H1 (cell line): ENCODE measurements at regions not wholly inside any gene's neighbourhood (a gene's known extent, or its start where the extent isn't known, plus 50 kb on each side); places are given as distances from the start of the nearest gene placed in this dataset.

Experiments
- CREB1 ChIP-seq: IDR thresholded peaks from 2 replicates; pipeline ENCODE4 v1.6.1; 2012; ENCODE audit warnings: inconsistent platforms
- EGR1 ChIP-seq: IDR thresholded peaks from 2 replicates; pipeline ENCODE4 v1.6.1; 2011; ENCODE audit warnings: low read depth, low read length, borderline replicate concordance
- EP300 ChIP-seq, 2 experiments: IDR thresholded peaks; 1 replicate in 1 of 2; 2 replicates in 1 of 2; pipeline ENCODE4 v1.6.1; 2011 to 2012; ENCODE audit warnings: low read depth in 2 of 2, low read length in 2 of 2, mild to moderate bottlenecking in 2 of 2, borderline replicate concordance in 1 of 2, inconsistent platforms in 1 of 2, moderate library complexity in 1 of 2
- GTF2F1 ChIP-seq: IDR thresholded peaks from 2 replicates; pipeline ENCODE4 v1.6.1; 2012; ENCODE audit warnings: low read depth, low read length, improper control_type of control experiment, borderline replicate concordance
- KDM4A ChIP-seq: IDR thresholded peaks from one replicate; pipeline ENCODE4 v1.7.1; 2012; ENCODE audit warnings: low read depth, mild to moderate bottlenecking, moderate library complexity, low read length, inconsistent platforms; ENCODE audit not compliant: severe bottlenecking
- MAFK ChIP-seq: IDR thresholded peaks from 2 replicates; pipeline ENCODE4 v1.6.1; 2012; ENCODE audit warnings: low read depth, mild to moderate bottlenecking, improper control_type of control experiment, low read length
- RXRA ChIP-seq: IDR thresholded peaks from 2 replicates; pipeline ENCODE4 v1.6.1; 2011; ENCODE audit warnings: low read depth, mild to moderate bottlenecking, low read length, moderate library complexity; ENCODE audit not compliant: insufficient read depth
- TEAD4 ChIP-seq: IDR thresholded peaks from 2 replicates; pipeline ENCODE4 v1.6.1; 2012; ENCODE audit warnings: low read depth, low read length, inconsistent platforms, mixed read lengths
- YY1 ChIP-seq: IDR thresholded peaks from 2 replicates; pipeline ENCODE4 v1.6.1; 2011; ENCODE audit warnings: low read depth, mild to moderate bottlenecking, low read length
- TF ChIP-seq, protein P1 (sequence below): fragments of 300-600 bp; sonication (generic); IDR thresholded peaks from 2 replicates; pipeline ENCODE4 v1.7.1; 2012; ENCODE audit warnings: low read length, moderate library complexity, mild to moderate bottlenecking, inconsistent platforms; ENCODE audit not compliant: insufficient replicate concordance

DNA sequence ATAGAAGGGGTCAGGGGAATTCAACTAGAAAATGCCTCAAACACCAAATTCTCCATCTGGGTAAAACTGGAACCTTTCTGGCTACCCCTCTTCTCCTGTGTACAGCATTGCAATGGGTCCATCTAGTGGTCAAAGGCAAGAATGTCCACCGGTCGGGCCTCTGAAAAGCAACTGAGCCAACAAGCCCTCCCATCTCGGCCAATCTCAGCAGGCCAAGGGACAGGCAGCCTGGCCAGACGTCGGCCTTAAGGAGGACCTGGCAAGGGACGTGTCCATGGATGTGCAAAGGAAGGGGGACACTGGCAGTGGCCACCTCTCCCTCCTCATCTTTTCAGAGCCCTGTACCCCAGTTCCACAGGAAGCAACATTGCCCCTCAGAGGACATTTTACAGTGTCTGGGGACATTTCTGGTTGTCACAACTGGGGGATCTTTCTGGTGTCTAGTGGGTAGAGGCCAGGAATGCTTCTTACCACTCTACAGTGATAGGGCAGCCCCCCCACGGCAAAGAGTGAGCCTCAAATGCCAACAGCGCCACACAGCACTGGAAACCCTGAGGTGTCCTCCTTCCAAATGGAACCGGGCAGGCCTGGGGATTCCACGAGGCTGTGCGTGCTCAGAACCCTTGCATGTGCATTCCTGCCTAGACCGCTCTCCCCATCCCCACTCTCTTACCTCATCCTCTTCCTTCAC is 99.8 kb upstream of the FOXA2 start (continued):
- TF ChIP-seq, protein P1, sequence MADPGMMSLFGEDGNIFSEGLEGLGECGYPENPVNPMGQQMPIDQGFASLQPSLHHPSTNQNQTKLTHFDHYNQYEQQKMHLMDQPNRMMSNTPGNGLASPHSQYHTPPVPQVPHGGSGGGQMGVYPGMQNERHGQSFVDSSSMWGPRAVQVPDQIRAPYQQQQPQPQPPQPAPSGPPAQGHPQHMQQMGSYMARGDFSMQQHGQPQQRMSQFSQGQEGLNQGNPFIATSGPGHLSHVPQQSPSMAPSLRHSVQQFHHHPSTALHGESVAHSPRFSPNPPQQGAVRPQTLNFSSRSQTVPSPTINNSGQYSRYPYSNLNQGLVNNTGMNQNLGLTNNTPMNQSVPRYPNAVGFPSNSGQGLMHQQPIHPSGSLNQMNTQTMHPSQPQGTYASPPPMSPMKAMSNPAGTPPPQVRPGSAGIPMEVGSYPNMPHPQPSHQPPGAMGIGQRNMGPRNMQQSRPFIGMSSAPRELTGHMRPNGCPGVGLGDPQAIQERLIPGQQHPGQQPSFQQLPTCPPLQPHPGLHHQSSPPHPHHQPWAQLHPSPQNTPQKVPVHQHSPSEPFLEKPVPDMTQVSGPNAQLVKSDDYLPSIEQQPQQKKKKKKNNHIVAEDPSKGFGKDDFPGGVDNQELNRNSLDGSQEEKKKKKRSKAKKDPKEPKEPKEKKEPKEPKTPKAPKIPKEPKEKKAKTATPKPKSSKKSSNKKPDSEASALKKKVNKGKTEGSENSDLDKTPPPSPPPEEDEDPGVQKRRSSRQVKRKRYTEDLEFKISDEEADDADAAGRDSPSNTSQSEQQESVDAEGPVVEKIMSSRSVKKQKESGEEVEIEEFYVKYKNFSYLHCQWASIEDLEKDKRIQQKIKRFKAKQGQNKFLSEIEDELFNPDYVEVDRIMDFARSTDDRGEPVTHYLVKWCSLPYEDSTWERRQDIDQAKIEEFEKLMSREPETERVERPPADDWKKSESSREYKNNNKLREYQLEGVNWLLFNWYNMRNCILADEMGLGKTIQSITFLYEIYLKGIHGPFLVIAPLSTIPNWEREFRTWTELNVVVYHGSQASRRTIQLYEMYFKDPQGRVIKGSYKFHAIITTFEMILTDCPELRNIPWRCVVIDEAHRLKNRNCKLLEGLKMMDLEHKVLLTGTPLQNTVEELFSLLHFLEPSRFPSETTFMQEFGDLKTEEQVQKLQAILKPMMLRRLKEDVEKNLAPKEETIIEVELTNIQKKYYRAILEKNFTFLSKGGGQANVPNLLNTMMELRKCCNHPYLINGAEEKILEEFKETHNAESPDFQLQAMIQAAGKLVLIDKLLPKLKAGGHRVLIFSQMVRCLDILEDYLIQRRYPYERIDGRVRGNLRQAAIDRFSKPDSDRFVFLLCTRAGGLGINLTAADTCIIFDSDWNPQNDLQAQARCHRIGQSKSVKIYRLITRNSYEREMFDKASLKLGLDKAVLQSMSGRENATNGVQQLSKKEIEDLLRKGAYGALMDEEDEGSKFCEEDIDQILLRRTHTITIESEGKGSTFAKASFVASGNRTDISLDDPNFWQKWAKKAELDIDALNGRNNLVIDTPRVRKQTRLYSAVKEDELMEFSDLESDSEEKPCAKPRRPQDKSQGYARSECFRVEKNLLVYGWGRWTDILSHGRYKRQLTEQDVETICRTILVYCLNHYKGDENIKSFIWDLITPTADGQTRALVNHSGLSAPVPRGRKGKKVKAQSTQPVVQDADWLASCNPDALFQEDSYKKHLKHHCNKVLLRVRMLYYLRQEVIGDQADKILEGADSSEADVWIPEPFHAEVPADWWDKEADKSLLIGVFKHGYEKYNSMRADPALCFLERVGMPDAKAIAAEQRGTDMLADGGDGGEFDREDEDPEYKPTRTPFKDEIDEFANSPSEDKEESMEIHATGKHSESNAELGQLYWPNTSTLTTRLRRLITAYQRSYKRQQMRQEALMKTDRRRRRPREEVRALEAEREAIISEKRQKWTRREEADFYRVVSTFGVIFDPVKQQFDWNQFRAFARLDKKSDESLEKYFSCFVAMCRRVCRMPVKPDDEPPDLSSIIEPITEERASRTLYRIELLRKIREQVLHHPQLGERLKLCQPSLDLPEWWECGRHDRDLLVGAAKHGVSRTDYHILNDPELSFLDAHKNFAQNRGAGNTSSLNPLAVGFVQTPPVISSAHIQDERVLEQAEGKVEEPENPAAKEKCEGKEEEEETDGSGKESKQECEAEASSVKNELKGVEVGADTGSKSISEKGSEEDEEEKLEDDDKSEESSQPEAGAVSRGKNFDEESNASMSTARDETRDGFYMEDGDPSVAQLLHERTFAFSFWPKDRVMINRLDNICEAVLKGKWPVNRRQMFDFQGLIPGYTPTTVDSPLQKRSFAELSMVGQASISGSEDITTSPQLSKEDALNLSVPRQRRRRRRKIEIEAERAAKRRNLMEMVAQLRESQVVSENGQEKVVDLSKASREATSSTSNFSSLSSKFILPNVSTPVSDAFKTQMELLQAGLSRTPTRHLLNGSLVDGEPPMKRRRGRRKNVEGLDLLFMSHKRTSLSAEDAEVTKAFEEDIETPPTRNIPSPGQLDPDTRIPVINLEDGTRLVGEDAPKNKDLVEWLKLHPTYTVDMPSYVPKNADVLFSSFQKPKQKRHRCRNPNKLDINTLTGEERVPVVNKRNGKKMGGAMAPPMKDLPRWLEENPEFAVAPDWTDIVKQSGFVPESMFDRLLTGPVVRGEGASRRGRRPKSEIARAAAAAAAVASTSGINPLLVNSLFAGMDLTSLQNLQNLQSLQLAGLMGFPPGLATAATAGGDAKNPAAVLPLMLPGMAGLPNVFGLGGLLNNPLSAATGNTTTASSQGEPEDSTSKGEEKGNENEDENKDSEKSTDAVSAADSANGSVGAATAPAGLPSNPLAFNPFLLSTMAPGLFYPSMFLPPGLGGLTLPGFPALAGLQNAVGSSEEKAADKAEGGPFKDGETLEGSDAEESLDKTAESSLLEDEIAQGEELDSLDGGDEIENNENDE, result no peak
- TF ChIP-seq KDM4A (no peak), YY1 (0 out of 2 replicates have a peak, but pooled peaks have one; percentile 41), EGR1 (no peak), CREB1 (no peak), EP300 (IDR thresholded peaks at IDR 0.05; ENCODE audit: borderline replicate concordance in 1 of 2, low read depth in 2 of 2, low read length in 2 of 2) (no peak), TEAD4 (peak; percentile 55; the same call in 1 of the 2 replicates), RXRA (no peak), MAFK (no peak), GTF2F1 (0 out of 2 replicates have a peak, but pooled peaks have one; percentile 51)
